ENCODE measurements at regions not wholly inside any gene's neighbourhood (a gene's known extent, or its start where the extent isn't known, plus 50 kb on each side); places are given as distances from the start of the nearest gene placed in this dataset.

DNA sequence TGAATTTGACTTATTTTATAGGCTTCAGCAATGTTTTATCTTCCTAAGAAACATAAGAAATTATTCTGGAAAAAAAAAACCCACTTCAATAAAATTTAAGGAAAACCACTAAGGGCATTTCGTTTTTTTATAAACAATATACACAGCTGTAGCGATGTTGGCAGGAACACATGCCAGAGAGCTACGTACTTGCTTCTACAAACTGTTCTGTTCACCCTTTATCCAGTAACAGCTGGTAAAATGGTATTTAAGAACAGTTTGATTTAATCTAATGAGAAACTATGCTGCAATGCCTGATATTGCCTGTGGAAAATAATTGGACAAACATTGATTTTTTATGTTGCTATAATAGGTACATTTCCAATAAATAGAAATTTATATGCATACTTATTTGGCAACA is 137.2 kb upstream of the DACH1 start:
- TF ChIP-seq, protein P1, sequence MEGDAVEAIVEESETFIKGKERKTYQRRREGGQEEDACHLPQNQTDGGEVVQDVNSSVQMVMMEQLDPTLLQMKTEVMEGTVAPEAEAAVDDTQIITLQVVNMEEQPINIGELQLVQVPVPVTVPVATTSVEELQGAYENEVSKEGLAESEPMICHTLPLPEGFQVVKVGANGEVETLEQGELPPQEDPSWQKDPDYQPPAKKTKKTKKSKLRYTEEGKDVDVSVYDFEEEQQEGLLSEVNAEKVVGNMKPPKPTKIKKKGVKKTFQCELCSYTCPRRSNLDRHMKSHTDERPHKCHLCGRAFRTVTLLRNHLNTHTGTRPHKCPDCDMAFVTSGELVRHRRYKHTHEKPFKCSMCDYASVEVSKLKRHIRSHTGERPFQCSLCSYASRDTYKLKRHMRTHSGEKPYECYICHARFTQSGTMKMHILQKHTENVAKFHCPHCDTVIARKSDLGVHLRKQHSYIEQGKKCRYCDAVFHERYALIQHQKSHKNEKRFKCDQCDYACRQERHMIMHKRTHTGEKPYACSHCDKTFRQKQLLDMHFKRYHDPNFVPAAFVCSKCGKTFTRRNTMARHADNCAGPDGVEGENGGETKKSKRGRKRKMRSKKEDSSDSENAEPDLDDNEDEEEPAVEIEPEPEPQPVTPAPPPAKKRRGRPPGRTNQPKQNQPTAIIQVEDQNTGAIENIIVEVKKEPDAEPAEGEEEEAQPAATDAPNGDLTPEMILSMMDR (conservative IDR thresholded peaks at IDR 0.05 in 1 of 2, IDR thresholded peaks at IDR 0.05 in 1 of 2; ENCODE audit: low read depth in 1 of 2, low read length in 2 of 2), result no peak
- no peak for TF ChIP-seq EZH2 (IDR thresholded peaks at IDR 0.05; ENCODE audit: low read length, missing control alignments)

Data from fibroblast of lung (primary cell).